HL-60 (cell line): ENCODE measurements at regions not wholly inside any gene's neighbourhood (a gene's known extent, or its start where the extent isn't known, plus 50 kb on each side); places are given as distances from the start of the nearest gene placed in this dataset.

ENCODE experiments used
- SPI1 ChIP-seq: IDR thresholded peaks from 2 replicates; pipeline ENCODE4 v1.6.1; 2012; ENCODE audit warnings: low read depth, mild to moderate bottlenecking, borderline replicate concordance
- TF ChIP-seq, protein P1 (sequence below): IDR thresholded peaks from one replicate; pipeline ENCODE4 v1.5.1; 2011; ENCODE audit warnings: low read length, control low read depth, inconsistent platforms; ENCODE audit not compliant: insufficient read depth

DNA sequence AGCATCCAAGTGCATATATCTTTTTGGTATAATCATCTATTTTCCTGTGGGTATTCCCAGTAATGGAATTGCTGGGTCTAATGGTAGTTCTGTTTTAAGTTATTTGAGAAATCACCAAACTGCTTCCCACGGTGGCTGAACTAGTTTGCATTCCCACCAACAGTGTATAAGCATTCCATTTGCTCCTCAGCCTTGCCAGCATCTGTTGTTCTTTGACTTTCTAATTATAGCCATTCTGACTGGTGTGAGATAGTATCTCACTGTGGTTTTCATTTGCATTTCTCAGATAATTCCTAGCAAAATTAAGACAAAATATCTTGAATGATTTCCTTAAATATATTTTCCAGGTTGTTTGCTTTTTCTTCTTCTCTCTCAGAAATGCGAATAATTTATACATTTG, 341.1 kb downstream of the GBA3 start:
- TF ChIP-seq, protein P1, sequence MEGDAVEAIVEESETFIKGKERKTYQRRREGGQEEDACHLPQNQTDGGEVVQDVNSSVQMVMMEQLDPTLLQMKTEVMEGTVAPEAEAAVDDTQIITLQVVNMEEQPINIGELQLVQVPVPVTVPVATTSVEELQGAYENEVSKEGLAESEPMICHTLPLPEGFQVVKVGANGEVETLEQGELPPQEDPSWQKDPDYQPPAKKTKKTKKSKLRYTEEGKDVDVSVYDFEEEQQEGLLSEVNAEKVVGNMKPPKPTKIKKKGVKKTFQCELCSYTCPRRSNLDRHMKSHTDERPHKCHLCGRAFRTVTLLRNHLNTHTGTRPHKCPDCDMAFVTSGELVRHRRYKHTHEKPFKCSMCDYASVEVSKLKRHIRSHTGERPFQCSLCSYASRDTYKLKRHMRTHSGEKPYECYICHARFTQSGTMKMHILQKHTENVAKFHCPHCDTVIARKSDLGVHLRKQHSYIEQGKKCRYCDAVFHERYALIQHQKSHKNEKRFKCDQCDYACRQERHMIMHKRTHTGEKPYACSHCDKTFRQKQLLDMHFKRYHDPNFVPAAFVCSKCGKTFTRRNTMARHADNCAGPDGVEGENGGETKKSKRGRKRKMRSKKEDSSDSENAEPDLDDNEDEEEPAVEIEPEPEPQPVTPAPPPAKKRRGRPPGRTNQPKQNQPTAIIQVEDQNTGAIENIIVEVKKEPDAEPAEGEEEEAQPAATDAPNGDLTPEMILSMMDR, result no peak
- no peak for TF ChIP-seq SPI1
